Astrocyte (in vitro differentiated cells and primary cell): ENCODE measurements at regions not wholly inside any gene's neighbourhood (a gene's known extent, or its start where the extent isn't known, plus 50 kb on each side); places are given as distances from the start of the nearest gene placed in this dataset.
"Not testable (repeated sequence)": the region's sequence is repeated elsewhere in the genome, so short reads cannot be mapped to it uniquely, and the experiment has no call there.

Experiments used
- CTCF ChIP-seq: IDR thresholded peaks from 2 replicates; pipeline ENCODE4 v1.5.1; 2011; ENCODE audit warnings: low read depth, mild to moderate bottlenecking, inconsistent platforms, low read length, moderate library complexity; ENCODE audit not compliant: insufficient read depth
- EZH2 ChIP-seq: IDR thresholded peaks from 2 replicates; pipeline ENCODE4 v1.6.1; 2012; ENCODE audit warnings: mild to moderate bottlenecking, low read length, inconsistent platforms; ENCODE audit not compliant: insufficient read depth

GRCh38 chr1:47543089-47543488 lies 105.2 kb downstream of the FOXD2 start:
- TF ChIP-seq CTCF, EZH2: not testable (repeated sequence)
